ENCODE measurements at regions not wholly inside any gene's neighbourhood (a gene's known extent, or its start where the extent isn't known, plus 50 kb on each side); places are given as distances from the start of the nearest gene placed in this dataset.

GRCh38 chr6:147735924-147736323 lies 227.4 kb downstream of the SAMD5 start:
- H3K9me3 Mint-ChIP-seq: no peaks in the 10 kb centered on the region
- no peaks in the 10 kb centered on the region for H3K36me3 Mint-ChIP-seq
- peaks cover 2% of the 10 kb centered on the region for H3K27me3 Mint-ChIP-seq
- no peak overlapping the region for H3K4me3 Mint-ChIP-seq
- no peaks in the 10 kb centered on the region for H3K4me1 Mint-ChIP-seq (ENCODE audit: low read depth)
- intact Hi-C loops (cut with micrococcal nuclease): no loop called here
- H3K27ac Mint-ChIP-seq: no peak overlapping the region
- DNase-seq: no peak
- ChIA-PET CTCF (no interaction called here), POLR2A (no interaction called here)

DNA sequence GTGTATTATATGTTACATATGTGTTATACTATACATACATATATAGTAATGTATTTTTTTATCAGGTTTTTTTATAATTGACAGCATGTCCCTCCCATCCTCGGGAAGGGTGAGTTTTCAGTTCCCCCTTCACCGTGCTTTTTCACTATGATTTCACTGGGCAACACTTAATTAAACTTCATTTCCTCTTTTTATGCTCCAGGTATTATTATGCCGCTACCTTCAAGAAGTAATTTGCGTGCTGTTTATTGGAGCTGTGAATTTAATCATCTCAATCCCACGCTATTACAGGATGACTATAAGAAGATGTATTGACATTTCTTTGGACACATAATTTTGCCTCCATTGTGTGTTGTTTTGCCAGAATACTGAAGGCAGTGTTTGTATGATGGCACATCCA lies 228.6 kb downstream of the SAMD5 start:
- Mint-ChIP-seq H3K9me3 (no peaks in the 10 kb centered on the region), H3K4me3 (no peak overlapping the region), H3K4me1 (ENCODE audit: low read depth) (no peaks in the 10 kb centered on the region), H3K36me3 (no peaks in the 10 kb centered on the region), H3K27ac (no peak overlapping the region), H3K27me3 (peaks cover 2% of the 10 kb centered on the region)
- ChIA-PET POLR2A (no interaction called here), CTCF (no interaction called here)
- intact Hi-C loops (cut with micrococcal nuclease): no loop called here
- no peak for DNase-seq

- Mint-ChIP-seq H3K4me1 (ENCODE audit: low read depth) (no peaks in the 10 kb centered on the region), H3K9me3 (no peaks in the 10 kb centered on the region), H3K4me3 (no peak overlapping the region), H3K36me3 (no peaks in the 10 kb centered on the region), H3K27me3 (peaks cover 2% of the 10 kb centered on the region), H3K27ac (no peak overlapping the region)
- intact Hi-C loops (cut with micrococcal nuclease): no loop called here
- CTCF ChIA-PET: no interaction called here
- no peak for DNase-seq
- POLR2A ChIA-PET: no interaction called here
Measured at GRCh38 chr6:147738099-147738498, 229.6 kb downstream of the SAMD5 start.

DNA sequence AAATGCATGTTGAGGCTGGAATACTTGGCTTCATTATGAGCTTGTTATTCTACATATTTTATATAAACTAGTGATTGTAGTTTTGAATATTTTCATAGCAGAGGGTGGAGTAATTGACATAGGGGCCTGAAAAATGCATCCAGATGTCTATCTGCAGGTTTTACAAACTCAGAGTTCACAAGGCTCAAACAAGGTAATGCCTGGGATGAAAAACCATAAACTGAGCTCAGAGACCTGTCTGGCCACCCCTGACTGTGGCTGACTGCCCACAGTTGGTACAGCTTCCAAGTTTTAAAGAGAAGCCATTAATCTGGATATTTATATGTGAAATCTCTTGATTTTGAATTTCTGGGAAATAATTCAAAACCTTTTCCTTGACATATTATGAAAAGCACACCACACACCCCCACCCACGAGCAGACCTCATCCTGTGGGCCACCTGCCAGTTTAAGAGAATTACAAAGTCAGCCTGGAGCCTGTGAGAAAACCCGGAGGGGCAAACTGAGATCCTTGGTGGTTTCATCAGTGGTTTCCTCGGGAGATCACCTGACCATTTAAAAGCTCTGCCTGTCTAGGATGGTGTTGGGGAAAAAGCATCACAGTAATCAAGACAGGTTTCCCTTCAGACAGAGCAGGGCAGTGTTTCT lies 230.1 kb downstream of the SAMD5 start:
- CTCF ChIA-PET: no interaction called here

DNA sequence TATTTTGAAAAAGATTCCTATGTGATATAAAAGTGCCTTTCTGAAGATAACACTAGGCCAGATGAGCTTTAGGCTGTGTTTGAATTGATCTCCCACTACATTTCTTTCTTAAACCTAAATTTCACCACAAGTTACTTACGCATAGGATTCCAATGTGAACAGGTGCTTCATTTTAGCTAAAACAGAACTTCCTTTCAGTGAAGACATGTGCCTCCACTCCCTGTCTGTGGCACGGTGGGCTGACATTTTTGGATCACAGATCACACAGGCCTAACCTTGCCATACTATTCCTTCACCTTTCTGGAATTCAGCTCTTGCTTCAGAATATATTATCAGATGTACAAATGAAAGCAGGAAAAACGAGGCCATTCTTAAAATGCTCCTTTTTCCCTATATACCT lies 231.8 kb downstream of the SAMD5 start:
- ChIA-PET CTCF (no interaction called here), POLR2A (no interaction called here)
- no peaks in the 10 kb centered on the region for H3K36me3 Mint-ChIP-seq
- peaks cover 2% of the 10 kb centered on the region for H3K27me3 Mint-ChIP-seq
- no peak overlapping the region for H3K27ac Mint-ChIP-seq
- DNase-seq: no peak
- intact Hi-C loops (cut with micrococcal nuclease): no loop called here
- H3K4me3 Mint-ChIP-seq: no peak overlapping the region
- H3K4me1 Mint-ChIP-seq (ENCODE audit: low read depth): no peaks in the 10 kb centered on the region
- no peaks in the 10 kb centered on the region for H3K9me3 Mint-ChIP-seq

More for the DNA sequence above, 230.1 kb downstream of the SAMD5 start:
- no peaks in the 10 kb centered on the region for H3K9me3 Mint-ChIP-seq
- H3K27ac Mint-ChIP-seq: no peak overlapping the region
- intact Hi-C loops (cut with micrococcal nuclease): no loop called here
- peaks cover 2% of the 10 kb centered on the region for H3K27me3 Mint-ChIP-seq
- DNase-seq: no peak
- H3K4me1 Mint-ChIP-seq (ENCODE audit: low read depth): no peaks in the 10 kb centered on the region
- H3K36me3 Mint-ChIP-seq: no peaks in the 10 kb centered on the region
- no peak overlapping the region for H3K4me3 Mint-ChIP-seq
- POLR2A ChIA-PET: no interaction called here

DNA sequence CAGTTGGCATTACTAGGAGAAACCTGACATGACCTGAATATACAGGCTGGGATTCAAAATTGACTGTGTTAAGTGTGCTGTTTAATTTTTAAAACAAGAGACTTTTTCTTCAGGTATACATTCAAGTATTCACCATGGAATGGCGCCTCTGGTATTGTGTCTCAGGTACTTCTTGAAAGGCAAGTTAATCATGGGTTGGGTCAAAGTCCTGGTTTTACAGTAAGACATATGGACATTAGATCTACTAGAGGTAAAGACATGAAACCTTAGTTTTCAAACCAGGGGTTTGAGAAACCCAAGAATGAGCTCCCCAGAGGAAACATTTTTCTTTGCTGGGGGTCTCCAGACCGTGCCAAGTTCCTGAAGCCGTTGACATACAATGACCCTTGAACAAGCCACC lies 232.4 kb downstream of the SAMD5 start:
- Mint-ChIP-seq H3K27ac (no peak overlapping the region), H3K27me3 (peaks cover 2% of the 10 kb centered on the region), H3K9me3 (no peaks in the 10 kb centered on the region), H3K36me3 (no peaks in the 10 kb centered on the region), H3K4me1 (ENCODE audit: low read depth) (no peaks in the 10 kb centered on the region), H3K4me3 (no peak overlapping the region)
- POLR2A ChIA-PET: no interaction called here
- intact Hi-C loops (cut with micrococcal nuclease): no loop called here
- DNase-seq: no peak
- CTCF ChIA-PET: no interaction called here

- POLR2A ChIA-PET: no interaction called here
- peaks cover 2% of the 10 kb centered on the region for H3K27me3 Mint-ChIP-seq
- no peak overlapping the region for H3K4me3 Mint-ChIP-seq
- intact Hi-C loops (cut with micrococcal nuclease): no loop called here
- CTCF ChIA-PET: no interaction called here
- H3K36me3 Mint-ChIP-seq: no peaks in the 10 kb centered on the region
- DNase-seq: no peak
- H3K27ac Mint-ChIP-seq: no peak overlapping the region
- no peaks in the 10 kb centered on the region for H3K4me1 Mint-ChIP-seq (ENCODE audit: low read depth)
- no peaks in the 10 kb centered on the region for H3K9me3 Mint-ChIP-seq
Measured at GRCh38 chr6:147741389-147741788, 232.9 kb downstream of the SAMD5 start.

- POLR2A ChIA-PET: no interaction called here
- no peak overlapping the region for H3K27ac Mint-ChIP-seq
- CTCF ChIA-PET: no interaction called here
- peaks cover 2% of the 10 kb centered on the region for H3K27me3 Mint-ChIP-seq
- no peaks in the 10 kb centered on the region for H3K4me1 Mint-ChIP-seq (ENCODE audit: low read depth)
- intact Hi-C loops (cut with micrococcal nuclease): no loop called here
- no peaks in the 10 kb centered on the region for H3K36me3 Mint-ChIP-seq
- DNase-seq: no peak
- H3K9me3 Mint-ChIP-seq: no peaks in the 10 kb centered on the region
- no peak overlapping the region for H3K4me3 Mint-ChIP-seq
Measured at GRCh38 chr6:147742440-147742839, 233.9 kb downstream of the SAMD5 start.

DNA sequence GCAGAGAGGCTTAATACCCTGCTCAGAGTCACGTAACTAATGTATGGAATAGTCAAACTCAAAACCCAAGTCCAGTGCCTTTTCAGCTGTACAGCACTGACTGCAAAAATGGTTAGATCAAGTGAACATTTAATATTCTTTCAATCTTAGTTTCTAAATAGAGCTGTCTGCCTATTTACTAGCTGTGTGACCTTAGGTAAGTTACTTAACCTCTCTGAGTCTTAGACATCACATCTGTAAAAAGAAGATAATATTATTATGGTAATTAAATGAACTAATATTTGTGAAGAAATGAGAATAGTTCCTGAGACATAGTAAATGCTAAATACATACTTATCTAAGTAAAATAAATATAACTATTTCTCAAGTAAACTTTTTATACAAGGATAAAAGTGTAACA lies 235.5 kb downstream of the SAMD5 start:
- H3K36me3 Mint-ChIP-seq: no peaks in the 10 kb centered on the region
- POLR2A ChIA-PET: no interaction called here
- no peak overlapping the region for H3K4me3 Mint-ChIP-seq
- no peak overlapping the region for H3K27ac Mint-ChIP-seq
- CTCF ChIA-PET: no interaction called here
- H3K4me1 Mint-ChIP-seq (ENCODE audit: low read depth): no peaks in the 10 kb centered on the region
- H3K27me3 Mint-ChIP-seq: no peaks in the 10 kb centered on the region
- intact Hi-C loops (cut with micrococcal nuclease): no loop called here
- no peaks in the 10 kb centered on the region for H3K9me3 Mint-ChIP-seq
- no peak for DNase-seq

- Mint-ChIP-seq H3K27me3 (no peaks in the 10 kb centered on the region), H3K4me3 (no peak overlapping the region), H3K27ac (no peak overlapping the region), H3K36me3 (no peaks in the 10 kb centered on the region), H3K4me1 (ENCODE audit: low read depth) (no peaks in the 10 kb centered on the region), H3K9me3 (peaks cover under 1% of the 10 kb centered on the region)
- intact Hi-C loops (cut with micrococcal nuclease): no loop called here
- CTCF ChIA-PET: no interaction called here
- no peak for DNase-seq
- POLR2A ChIA-PET: no interaction called here
Measured at GRCh38 chr6:147749331-147749730, 240.8 kb downstream of the SAMD5 start.

DNA sequence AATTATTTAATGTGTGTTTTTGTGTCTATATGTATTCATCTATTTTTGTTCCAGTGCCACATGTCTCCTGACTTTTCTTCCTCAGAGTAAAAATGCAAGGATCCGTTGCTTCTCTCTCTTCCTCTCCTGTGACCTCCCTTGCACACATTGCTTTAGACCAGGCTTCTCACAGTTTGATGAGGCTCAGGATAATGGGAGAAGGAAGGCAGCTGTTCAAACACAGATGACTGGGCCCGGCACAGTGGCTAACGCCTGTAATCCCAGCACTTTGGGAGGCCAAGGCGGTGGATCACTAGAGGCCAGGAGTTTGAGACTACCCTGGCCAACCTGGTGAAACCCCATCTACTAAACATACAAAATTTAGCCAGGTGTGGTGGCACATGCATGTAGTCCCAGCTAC lies 241.9 kb downstream of the SAMD5 start:
- Mint-ChIP-seq H3K4me1 (ENCODE audit: low read depth) (no peaks in the 10 kb centered on the region), H3K9me3 (peaks cover 7% of the 10 kb centered on the region), H3K4me3 (no peak overlapping the region), H3K36me3 (no peaks in the 10 kb centered on the region), H3K27me3 (no peaks in the 10 kb centered on the region), H3K27ac (no peak overlapping the region)
- DNase-seq: no peak
- intact Hi-C loops (cut with micrococcal nuclease): no loop called here
- CTCF ChIA-PET: no interaction called here
- POLR2A ChIA-PET: no interaction called here

DNA sequence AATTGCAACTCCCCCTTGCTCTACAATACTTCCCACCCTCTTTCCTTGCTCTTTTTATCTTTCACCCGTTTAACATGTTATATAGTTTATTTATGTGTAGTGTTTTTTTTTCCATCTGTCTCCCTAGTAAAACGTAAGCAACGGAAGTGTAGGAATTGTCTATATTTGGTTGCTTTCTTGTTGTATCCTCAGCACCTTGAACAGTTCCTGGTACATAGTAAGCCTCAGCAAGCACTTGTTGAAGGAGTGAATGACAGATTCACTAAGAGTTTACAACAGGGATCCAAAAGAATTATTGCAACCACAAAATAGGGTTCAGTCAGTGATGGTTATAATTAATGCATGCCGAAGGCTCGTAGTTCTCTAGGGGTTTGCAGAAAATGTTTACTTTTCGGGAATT lies 242.7 kb downstream of the SAMD5 start:
- Mint-ChIP-seq H3K4me1 (ENCODE audit: low read depth) (no peaks in the 10 kb centered on the region), H3K4me3 (no peak overlapping the region), H3K27me3 (no peaks in the 10 kb centered on the region), H3K9me3 (peaks cover 7% of the 10 kb centered on the region), H3K36me3 (no peaks in the 10 kb centered on the region), H3K27ac (no peak overlapping the region)
- ChIA-PET POLR2A (no interaction called here), CTCF (no interaction called here)
- intact Hi-C loops (cut with micrococcal nuclease): no loop called here
- no peak for DNase-seq

- Mint-ChIP-seq H3K27ac (no peak overlapping the region), H3K27me3 (no peaks in the 10 kb centered on the region), H3K36me3 (no peaks in the 10 kb centered on the region), H3K4me1 (ENCODE audit: low read depth) (no peaks in the 10 kb centered on the region), H3K9me3 (peaks cover 7% of the 10 kb centered on the region), H3K4me3 (no peak overlapping the region)
- ChIA-PET POLR2A (no interaction called here), CTCF (no interaction called here)
- no peak for DNase-seq
- intact Hi-C loops (cut with micrococcal nuclease): no loop called here
Measured at GRCh38 chr6:147752689-147753403, 244.4 kb downstream of the SAMD5 start.
